ENCODE measurements at regions not wholly inside any gene's neighbourhood (a gene's known extent, or its start where the extent isn't known, plus 50 kb on each side); places are given as distances from the start of the nearest gene placed in this dataset.

DNA sequence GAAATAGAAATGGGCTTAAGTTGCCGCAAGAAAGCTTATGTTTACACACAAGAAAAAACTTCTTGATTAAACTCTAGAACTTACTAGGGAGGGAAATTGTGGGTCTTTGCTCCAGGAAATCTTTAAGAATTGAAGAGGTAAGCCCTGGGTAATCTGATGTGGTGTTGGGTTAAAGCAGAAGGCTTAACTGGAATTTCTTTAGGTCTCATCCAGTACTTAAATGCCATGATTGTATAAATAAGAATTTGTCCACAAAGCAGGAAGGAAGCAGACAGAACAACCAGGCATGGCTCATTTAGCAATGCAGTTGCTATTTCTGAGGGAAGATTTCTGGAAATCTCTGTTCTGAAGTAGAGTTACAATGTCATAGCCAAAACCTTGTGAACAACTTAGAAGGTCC is 360.4 kb downstream of the KLF5 start:
- Mint-ChIP-seq H3K4me1 (ENCODE audit: low read depth, unreplicated experiment) (peaks cover 8% of the 10 kb centered on the region), H3K27me3 (ENCODE audit: insufficient read depth, unreplicated experiment) (no peaks in the 10 kb centered on the region), H3K36me3 (ENCODE audit: insufficient read depth, unreplicated experiment) (peaks cover 8% of the 10 kb centered on the region), H3K4me3 (ENCODE audit: unreplicated experiment) (no peak overlapping the region), H3K27ac (ENCODE audit: unreplicated experiment) (no peak overlapping the region), H3K9me3 (ENCODE audit: unreplicated experiment) (no peaks in the 10 kb centered on the region)
- intact Hi-C loops (cut with micrococcal nuclease; ENCODE audit: unreplicated experiment), result no loop called here
- TF ChIP-seq, protein P1, sequence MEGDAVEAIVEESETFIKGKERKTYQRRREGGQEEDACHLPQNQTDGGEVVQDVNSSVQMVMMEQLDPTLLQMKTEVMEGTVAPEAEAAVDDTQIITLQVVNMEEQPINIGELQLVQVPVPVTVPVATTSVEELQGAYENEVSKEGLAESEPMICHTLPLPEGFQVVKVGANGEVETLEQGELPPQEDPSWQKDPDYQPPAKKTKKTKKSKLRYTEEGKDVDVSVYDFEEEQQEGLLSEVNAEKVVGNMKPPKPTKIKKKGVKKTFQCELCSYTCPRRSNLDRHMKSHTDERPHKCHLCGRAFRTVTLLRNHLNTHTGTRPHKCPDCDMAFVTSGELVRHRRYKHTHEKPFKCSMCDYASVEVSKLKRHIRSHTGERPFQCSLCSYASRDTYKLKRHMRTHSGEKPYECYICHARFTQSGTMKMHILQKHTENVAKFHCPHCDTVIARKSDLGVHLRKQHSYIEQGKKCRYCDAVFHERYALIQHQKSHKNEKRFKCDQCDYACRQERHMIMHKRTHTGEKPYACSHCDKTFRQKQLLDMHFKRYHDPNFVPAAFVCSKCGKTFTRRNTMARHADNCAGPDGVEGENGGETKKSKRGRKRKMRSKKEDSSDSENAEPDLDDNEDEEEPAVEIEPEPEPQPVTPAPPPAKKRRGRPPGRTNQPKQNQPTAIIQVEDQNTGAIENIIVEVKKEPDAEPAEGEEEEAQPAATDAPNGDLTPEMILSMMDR (IDR thresholded peaks at IDR 0.05; ENCODE audit: insufficient read depth in 1 of 2, low read depth in 1 of 2, low read length in 1 of 2, severe bottlenecking in 1 of 2, unreplicated experiment in 1 of 2), result no peak
- no TSS peak for BruUV-seq (replicated peaks)
- no peaks in the 10 kb centered on the region for H3K36me3 ChIP-seq (ENCODE audit: control insufficient read depth, insufficient read depth, low read length)
- no peak for DNase-seq
- H3K9me3 ChIP-seq, result no peaks in the 10 kb centered on the region
- CTCF ChIA-PET, result no interaction called here
- H3K4me3 ChIP-seq (ENCODE audit: low read depth, low read length), result no peak overlapping the region
- POLR2A ChIA-PET, result no interaction called here
- peaks cover 14% of the 10 kb centered on the region for H3K4me1 ChIP-seq
- no peaks in the 10 kb centered on the region for H3K27me3 ChIP-seq (replicated peaks; ENCODE audit: control insufficient read depth, insufficient read depth, low read length)

DNA sequence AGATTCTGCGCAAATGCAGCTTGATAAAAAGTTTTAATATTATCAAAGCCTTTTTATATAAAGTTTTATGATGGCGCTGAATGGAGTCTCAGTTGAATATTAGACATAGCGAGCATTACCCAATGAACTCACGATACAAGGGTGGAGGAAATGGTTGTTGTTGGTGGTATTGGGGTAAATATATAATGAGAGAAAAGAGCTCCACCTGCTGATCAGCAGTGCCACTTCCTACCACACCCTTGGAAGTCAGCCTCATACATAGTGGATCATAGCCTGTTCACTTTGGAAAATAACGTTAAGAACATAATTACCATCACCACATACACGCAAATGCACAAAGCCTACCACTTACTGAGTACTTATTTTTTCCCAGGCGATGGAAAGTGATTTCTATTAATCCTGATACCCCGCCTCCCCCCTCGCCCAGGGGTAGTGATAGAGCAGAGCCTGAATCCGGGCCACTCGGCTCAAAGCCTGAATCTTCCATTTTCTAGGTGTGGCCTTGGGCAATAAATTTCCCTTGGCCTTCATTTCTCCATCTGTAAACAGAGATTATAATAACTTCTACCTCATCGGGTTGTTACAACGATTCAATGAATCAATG is 358.3 kb downstream of the KLF5 start:
- DNase-seq, result peak in 1 of 2 experiments; percentile 55
- no TSS peak for BruUV-seq (replicated peaks)

DNA sequence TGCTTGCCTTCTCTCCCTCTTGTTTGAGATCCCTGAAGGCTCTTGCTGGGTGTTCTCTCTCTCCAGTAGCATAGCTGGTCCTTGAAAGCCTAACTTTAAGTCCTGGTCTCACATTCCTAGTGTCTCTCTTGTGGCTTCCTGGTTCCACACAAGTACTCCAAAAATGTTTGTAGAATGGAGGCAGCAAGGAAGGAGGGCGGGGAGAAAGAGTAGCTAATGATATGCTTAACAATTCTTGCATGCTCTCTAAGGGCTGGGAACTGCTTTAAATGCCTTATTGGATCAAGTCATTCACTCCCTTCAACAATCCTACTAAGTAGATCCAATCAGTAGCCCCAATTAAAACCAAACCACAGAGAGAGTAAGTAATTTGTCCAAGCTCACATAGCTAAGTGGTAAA is 357.3 kb downstream of the KLF5 start:
- Mint-ChIP-seq H3K9me3 (ENCODE audit: unreplicated experiment) (peaks cover under 1% of the 10 kb centered on the region), H3K27me3 (ENCODE audit: insufficient read depth, unreplicated experiment) (no peaks in the 10 kb centered on the region), H3K27ac (ENCODE audit: unreplicated experiment) (peak overlapping the region; percentile 42), H3K36me3 (ENCODE audit: insufficient read depth, unreplicated experiment) (peaks cover 8% of the 10 kb centered on the region), H3K4me1 (ENCODE audit: low read depth, unreplicated experiment) (peaks cover 15% of the 10 kb centered on the region), H3K4me3 (ENCODE audit: unreplicated experiment) (no peak overlapping the region)
- TF ChIP-seq, protein P1 (IDR thresholded peaks at IDR 0.05; ENCODE audit: insufficient read depth in 1 of 2, low read depth in 1 of 2, low read length in 1 of 2, severe bottlenecking in 1 of 2, unreplicated experiment in 1 of 2), result no peak
- ChIA-PET CTCF (interaction anchor here (1.2 kb wide), 1 partner anchor 167 kb away, joined by 5 read pairs; no protein-coding TSS in a partner anchor), POLR2A (no interaction called here)
- BruUV-seq (replicated peaks), result no TSS peak
- Histone ChIP-seq H3K4me1 (peaks cover 19% of the 10 kb centered on the region), H3K9me3 (no peaks in the 10 kb centered on the region), H3K36me3 (ENCODE audit: control insufficient read depth, insufficient read depth, low read length) (no peaks in the 10 kb centered on the region), H3K4me3 (ENCODE audit: low read depth, low read length) (no peak overlapping the region), H3K27me3 (replicated peaks; ENCODE audit: control insufficient read depth, insufficient read depth, low read length) (no peaks in the 10 kb centered on the region)
- intact Hi-C loops (cut with micrococcal nuclease; ENCODE audit: unreplicated experiment), result loop anchor here (2.0 kb wide), 3 partner anchors 187 to 293 kb away; no protein-coding TSS in a partner anchor
- DNase-seq, result no peak

More for the DNA sequence above, 358.3 kb downstream of the KLF5 start:
- Histone ChIP-seq H3K27me3 (replicated peaks; ENCODE audit: control insufficient read depth, insufficient read depth, low read length) (no peaks in the 10 kb centered on the region), H3K36me3 (ENCODE audit: control insufficient read depth, insufficient read depth, low read length) (no peaks in the 10 kb centered on the region), H3K9me3 (no peaks in the 10 kb centered on the region), H3K4me1 (peaks cover 19% of the 10 kb centered on the region), H3K4me3 (ENCODE audit: low read depth, low read length) (no peak overlapping the region)
- ChIA-PET POLR2A (interaction anchor here (0.9 kb wide), 1 partner anchor 359 kb away, joined by 3 read pairs; the partner anchor contains the start of gene KLF5), CTCF (interaction anchor here (1.0 kb wide), 1 partner anchor 168 kb away, joined by 4 read pairs; no protein-coding TSS in a partner anchor)
- Mint-ChIP-seq H3K27me3 (ENCODE audit: insufficient read depth, unreplicated experiment) (no peaks in the 10 kb centered on the region), H3K4me1 (ENCODE audit: low read depth, unreplicated experiment) (peaks cover 15% of the 10 kb centered on the region), H3K27ac (ENCODE audit: unreplicated experiment) (no peak overlapping the region), H3K9me3 (ENCODE audit: unreplicated experiment) (no peaks in the 10 kb centered on the region), H3K4me3 (ENCODE audit: unreplicated experiment) (no peak overlapping the region), H3K36me3 (ENCODE audit: insufficient read depth, unreplicated experiment) (peaks cover 8% of the 10 kb centered on the region)
- TF ChIP-seq, protein P1 (IDR thresholded peaks at IDR 0.05; ENCODE audit: insufficient read depth in 1 of 2, low read depth in 1 of 2, low read length in 1 of 2, severe bottlenecking in 1 of 2, unreplicated experiment in 1 of 2), result peak; percentile 38 to 45
- intact Hi-C loops (cut with micrococcal nuclease; ENCODE audit: unreplicated experiment), result loop anchor here (1.0 to 2.0 kb wide), 7 partner anchors 18 to 578 kb away; partner anchors contain the start of gene KLF5

Measured in Caco-2 (cell line).